ENCODE measurements at regions not wholly inside any gene's neighbourhood (a gene's known extent, or its start where the extent isn't known, plus 50 kb on each side); places are given as distances from the start of the nearest gene placed in this dataset.

GRCh38 chr20:43295263-43295662 is 105.6 kb upstream of the PTPRT start:
- no peak for TF ChIP-seq EZH2 (IDR thresholded peaks at IDR 0.05; ENCODE audit: borderline replicate concordance)
- TF ChIP-seq, protein P1, sequence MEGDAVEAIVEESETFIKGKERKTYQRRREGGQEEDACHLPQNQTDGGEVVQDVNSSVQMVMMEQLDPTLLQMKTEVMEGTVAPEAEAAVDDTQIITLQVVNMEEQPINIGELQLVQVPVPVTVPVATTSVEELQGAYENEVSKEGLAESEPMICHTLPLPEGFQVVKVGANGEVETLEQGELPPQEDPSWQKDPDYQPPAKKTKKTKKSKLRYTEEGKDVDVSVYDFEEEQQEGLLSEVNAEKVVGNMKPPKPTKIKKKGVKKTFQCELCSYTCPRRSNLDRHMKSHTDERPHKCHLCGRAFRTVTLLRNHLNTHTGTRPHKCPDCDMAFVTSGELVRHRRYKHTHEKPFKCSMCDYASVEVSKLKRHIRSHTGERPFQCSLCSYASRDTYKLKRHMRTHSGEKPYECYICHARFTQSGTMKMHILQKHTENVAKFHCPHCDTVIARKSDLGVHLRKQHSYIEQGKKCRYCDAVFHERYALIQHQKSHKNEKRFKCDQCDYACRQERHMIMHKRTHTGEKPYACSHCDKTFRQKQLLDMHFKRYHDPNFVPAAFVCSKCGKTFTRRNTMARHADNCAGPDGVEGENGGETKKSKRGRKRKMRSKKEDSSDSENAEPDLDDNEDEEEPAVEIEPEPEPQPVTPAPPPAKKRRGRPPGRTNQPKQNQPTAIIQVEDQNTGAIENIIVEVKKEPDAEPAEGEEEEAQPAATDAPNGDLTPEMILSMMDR (IDR thresholded peaks at IDR 0.05; ENCODE audit: poor library complexity): no peak
- no peak for TF ChIP-seq EZH2phosphoT487 (IDR thresholded peaks at IDR 0.05; ENCODE audit: low read depth, severe bottlenecking, unreplicated experiment)
- H3K9me2 ChIP-seq (replicated peaks; ENCODE audit: insufficient read depth): no peaks in the 10 kb centered on the region
- H4K20me1 ChIP-seq (ENCODE audit: insufficient read depth, poor library complexity, severe bottlenecking): no peaks in the 10 kb centered on the region
- no peak for DNase-seq (ENCODE audit: low spot score)
- H3K79me2 ChIP-seq: no peaks in the 10 kb centered on the region
- H3K36me3 ChIP-seq (replicated peaks; ENCODE audit: insufficient read depth, low read depth): no peaks in the 10 kb centered on the region
- no peak overlapping the region for H3K27ac ChIP-seq
- H3K4me2 ChIP-seq: no peak overlapping the region
- no peak overlapping the region for H2AFZ ChIP-seq
- WGBS (ENCODE audit: low lambda C conversion rate, missing lambda C conversion rate): 97% methylated on average over 9 of the region's 9 CpGs
- H3K9me3 ChIP-seq (ENCODE audit: low read depth): no peaks in the 10 kb centered on the region
- no peak overlapping the region for H3K4me3 ChIP-seq
- no peaks in the 10 kb centered on the region for H3K4me1 ChIP-seq (ENCODE audit: insufficient read depth)
- no peaks in the 10 kb centered on the region for H3K27me3 ChIP-seq

- Histone ChIP-seq H2AFZ (no peak overlapping the region), H3K4me3 (no peak overlapping the region), H4K20me1 (ENCODE audit: insufficient read depth, poor library complexity, severe bottlenecking) (no peaks in the 10 kb centered on the region), H3K79me2 (no peaks in the 10 kb centered on the region), H3K9me3 (ENCODE audit: low read depth) (no peaks in the 10 kb centered on the region), H3K4me2 (no peak overlapping the region), H3K27me3 (no peaks in the 10 kb centered on the region), H3K36me3 (replicated peaks; ENCODE audit: insufficient read depth, low read depth) (no peaks in the 10 kb centered on the region), H3K9me2 (replicated peaks; ENCODE audit: insufficient read depth) (no peaks in the 10 kb centered on the region), H3K4me1 (ENCODE audit: insufficient read depth) (no peaks in the 10 kb centered on the region), H3K27ac (no peak overlapping the region)
- 80% methylated on average over 4 of the region's 4 CpGs for WGBS (ENCODE audit: low lambda C conversion rate, missing lambda C conversion rate)
- TF ChIP-seq EZH2phosphoT487 (IDR thresholded peaks at IDR 0.05; ENCODE audit: low read depth, severe bottlenecking, unreplicated experiment) (no peak), EZH2 (IDR thresholded peaks at IDR 0.05; ENCODE audit: borderline replicate concordance) (no peak)
- TF ChIP-seq, protein P1 (IDR thresholded peaks at IDR 0.05; ENCODE audit: poor library complexity): no peak
- no peak for DNase-seq (ENCODE audit: low spot score)
These were observed 104.3 kb upstream of the PTPRT start for GRCh38 chr20:43294031-43294430.

GRCh38 chr20:43293068-43293786 is 103.5 kb upstream of the PTPRT start:
- no peak for DNase-seq (ENCODE audit: low spot score)
- H3K9me2 ChIP-seq (replicated peaks; ENCODE audit: insufficient read depth): no peaks in the 10 kb centered on the region
- no peaks in the 10 kb centered on the region for H3K36me3 ChIP-seq (replicated peaks; ENCODE audit: insufficient read depth, low read depth)
- no peaks in the 10 kb centered on the region for H3K4me1 ChIP-seq (ENCODE audit: insufficient read depth)
- H4K20me1 ChIP-seq (ENCODE audit: insufficient read depth, poor library complexity, severe bottlenecking): no peaks in the 10 kb centered on the region
- TF ChIP-seq, protein P1 (IDR thresholded peaks at IDR 0.05; ENCODE audit: poor library complexity): no peak
- no peak for TF ChIP-seq EZH2phosphoT487 (IDR thresholded peaks at IDR 0.05; ENCODE audit: low read depth, severe bottlenecking, unreplicated experiment)
- TF ChIP-seq EZH2 (IDR thresholded peaks at IDR 0.05; ENCODE audit: borderline replicate concordance): no peak
- no peak overlapping the region for H3K4me3 ChIP-seq
- H3K79me2 ChIP-seq: no peaks in the 10 kb centered on the region
- H3K27me3 ChIP-seq: no peaks in the 10 kb centered on the region
- H3K27ac ChIP-seq: no peak overlapping the region
- WGBS (ENCODE audit: low lambda C conversion rate, missing lambda C conversion rate): 83% methylated on average over 11 of the region's 11 CpGs
- no peak overlapping the region for H3K4me2 ChIP-seq
- H2AFZ ChIP-seq: no peak overlapping the region
- no peaks in the 10 kb centered on the region for H3K9me3 ChIP-seq (ENCODE audit: low read depth)

Data from hepatocyte (in vitro differentiated cells).